KMS-11 (cell line): ENCODE measurements at regions not wholly inside any gene's neighbourhood (a gene's known extent, or its start where the extent isn't known, plus 50 kb on each side); places are given as distances from the start of the nearest gene placed in this dataset.

Experiments used
- H2AFZ ChIP-seq: fragments of 200-600 bp; sonication (generic); 2 replicates; pipeline ENCODE4 v1.6.1; 2016; ENCODE audit warnings: antibody characterized with exemption, mixed run types, low read depth
- H3K27ac ChIP-seq: fragments of 200-600 bp; sonication (generic); 2 replicates; pipeline ENCODE4 v1.6.1; 2016; ENCODE audit warnings: mild to moderate bottlenecking, mixed run types
- H3K27me3 ChIP-seq: fragments of 200-600 bp; sonication (generic); 2 replicates; pipeline ENCODE4 v1.6.1; 2017; ENCODE audit warnings: mild to moderate bottlenecking, low read depth, mixed run types, moderate library complexity; ENCODE audit not compliant: insufficient read depth
- H3K36me3 ChIP-seq: fragments of 200-600 bp; sonication (generic); 2 replicates; pipeline ENCODE4 v1.6.1; 2017; ENCODE audit warnings: mild to moderate bottlenecking, mixed run types; ENCODE audit not compliant: insufficient read depth
- H3K4me1 ChIP-seq: fragments of 200-600 bp; sonication (generic); 2 replicates; pipeline ENCODE4 v1.6.1; 2016; ENCODE audit warnings: mild to moderate bottlenecking, low read depth, mixed run types; ENCODE audit not compliant: poor library complexity, severe bottlenecking
- H3K4me2 ChIP-seq: fragments of 200-600 bp; sonication (generic); 2 replicates; pipeline ENCODE4 v1.7.0; 2016; ENCODE audit warnings: mild to moderate bottlenecking, mixed run types
- H3K4me3 ChIP-seq: fragments of 200-600 bp; sonication (generic); IDR thresholded peaks from 2 replicates; pipeline ENCODE4 v1.6.1; 2017; ENCODE audit warnings: low read depth, low read length, mixed read lengths; ENCODE audit not compliant: insufficient read depth
- H3K79me2 ChIP-seq: fragments of 200-600 bp; sonication (generic); 2 replicates; pipeline ENCODE4 v1.6.1; 2016; ENCODE audit warnings: low read depth, mixed run types; ENCODE audit not compliant: insufficient read depth
- H3K9ac ChIP-seq: fragments of 200-600 bp; sonication (generic); 2 replicates; pipeline ENCODE4 v1.6.1; 2016; ENCODE audit warnings: mild to moderate bottlenecking, mixed run types
- H4K20me1 ChIP-seq: fragments of 200-600 bp; sonication (generic); 2 replicates; pipeline ENCODE4 v1.6.1; 2016; ENCODE audit warnings: mild to moderate bottlenecking, mixed run types; ENCODE audit not compliant: insufficient read depth
- TF ChIP-seq, protein P1 (sequence below): fragments of 200-600 bp; sonication (generic); conservative IDR thresholded peaks from 2 replicates; pipeline ENCODE4 v1.6.1; 2017; ENCODE audit warnings: low read depth, mild to moderate bottlenecking, antibody characterized with exemption, low read length, moderate library complexity, mixed read lengths

GRCh38 chr1:209485167-209485566 lies 98.3 kb upstream of the CAMK1G start:
- Histone ChIP-seq H3K36me3 (no peaks in the 10 kb centered on the region), H3K27ac (no peak overlapping the region), H4K20me1 (no peaks in the 10 kb centered on the region), H3K9ac (no peak overlapping the region), H3K4me2 (no peak overlapping the region), H3K4me1 (no peaks in the 10 kb centered on the region), H3K27me3 (no peaks in the 10 kb centered on the region), H3K79me2 (no peaks in the 10 kb centered on the region), H2AFZ (no peak overlapping the region), H3K4me3 (no peak overlapping the region)
- TF ChIP-seq, protein P1, sequence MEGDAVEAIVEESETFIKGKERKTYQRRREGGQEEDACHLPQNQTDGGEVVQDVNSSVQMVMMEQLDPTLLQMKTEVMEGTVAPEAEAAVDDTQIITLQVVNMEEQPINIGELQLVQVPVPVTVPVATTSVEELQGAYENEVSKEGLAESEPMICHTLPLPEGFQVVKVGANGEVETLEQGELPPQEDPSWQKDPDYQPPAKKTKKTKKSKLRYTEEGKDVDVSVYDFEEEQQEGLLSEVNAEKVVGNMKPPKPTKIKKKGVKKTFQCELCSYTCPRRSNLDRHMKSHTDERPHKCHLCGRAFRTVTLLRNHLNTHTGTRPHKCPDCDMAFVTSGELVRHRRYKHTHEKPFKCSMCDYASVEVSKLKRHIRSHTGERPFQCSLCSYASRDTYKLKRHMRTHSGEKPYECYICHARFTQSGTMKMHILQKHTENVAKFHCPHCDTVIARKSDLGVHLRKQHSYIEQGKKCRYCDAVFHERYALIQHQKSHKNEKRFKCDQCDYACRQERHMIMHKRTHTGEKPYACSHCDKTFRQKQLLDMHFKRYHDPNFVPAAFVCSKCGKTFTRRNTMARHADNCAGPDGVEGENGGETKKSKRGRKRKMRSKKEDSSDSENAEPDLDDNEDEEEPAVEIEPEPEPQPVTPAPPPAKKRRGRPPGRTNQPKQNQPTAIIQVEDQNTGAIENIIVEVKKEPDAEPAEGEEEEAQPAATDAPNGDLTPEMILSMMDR: no peak

DNA sequence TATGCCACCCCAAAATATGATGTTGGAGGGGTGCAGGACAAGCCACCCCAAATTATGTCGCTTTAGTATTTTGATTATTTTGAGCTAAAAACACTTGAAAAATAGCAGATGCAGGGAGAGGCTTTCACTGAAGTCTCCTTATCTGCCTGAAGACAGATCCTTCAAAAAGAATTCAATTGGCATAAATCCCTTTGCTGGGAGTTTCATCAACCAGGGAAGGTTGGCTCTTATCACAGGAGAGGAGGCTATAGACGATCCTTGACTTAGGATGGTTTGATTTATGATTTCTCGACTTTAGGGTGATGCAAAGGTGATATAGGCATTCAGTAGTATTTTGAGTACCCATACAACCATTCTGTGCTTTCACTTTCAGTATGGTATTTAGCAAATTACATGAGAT lies 97.8 kb upstream of the CAMK1G start:
- Histone ChIP-seq H3K27me3 (no peaks in the 10 kb centered on the region), H3K36me3 (no peaks in the 10 kb centered on the region), H3K4me2 (no peak overlapping the region), H3K27ac (no peak overlapping the region), H3K4me1 (no peaks in the 10 kb centered on the region), H3K4me3 (no peak overlapping the region), H3K79me2 (no peaks in the 10 kb centered on the region), H2AFZ (no peak overlapping the region), H3K9ac (no peak overlapping the region), H4K20me1 (no peaks in the 10 kb centered on the region)
- TF ChIP-seq, protein P1: no peak

- no peaks in the 10 kb centered on the region for H3K27me3 ChIP-seq
- no peaks in the 10 kb centered on the region for H3K4me1 ChIP-seq
- H3K4me3 ChIP-seq: no peak overlapping the region
- no peaks in the 10 kb centered on the region for H3K36me3 ChIP-seq
- H3K27ac ChIP-seq: no peak overlapping the region
- H2AFZ ChIP-seq: no peak overlapping the region
- no peak overlapping the region for H3K9ac ChIP-seq
- H3K4me2 ChIP-seq: no peak overlapping the region
- TF ChIP-seq, protein P1: no peak
- no peaks in the 10 kb centered on the region for H4K20me1 ChIP-seq
- no peaks in the 10 kb centered on the region for H3K79me2 ChIP-seq
Measured at GRCh38 chr1:209486861-209487593, 96.5 kb upstream of the CAMK1G start.

DNA sequence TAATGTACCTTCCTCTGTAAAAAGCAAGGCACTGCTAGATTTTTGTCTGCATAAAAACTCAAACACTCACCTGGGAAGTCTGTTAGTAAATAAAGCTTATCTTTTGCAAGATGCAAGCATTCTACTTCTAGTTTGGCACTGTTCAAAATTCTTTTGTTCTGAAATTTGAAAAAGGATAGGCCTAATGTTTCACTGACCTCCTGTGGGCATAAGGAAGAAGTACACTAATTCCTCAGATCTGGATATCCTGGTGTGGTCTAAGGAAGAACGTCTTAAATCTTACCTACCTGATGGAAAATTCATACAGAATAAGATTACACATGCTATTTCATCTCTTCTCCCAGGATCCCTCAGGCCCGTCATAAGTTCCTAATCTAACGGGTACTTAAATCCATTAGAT lies 93.5 kb upstream of the CAMK1G start:
- H3K4me3 ChIP-seq: no peak overlapping the region
- no peak overlapping the region for H2AFZ ChIP-seq
- H3K4me1 ChIP-seq: no peaks in the 10 kb centered on the region
- TF ChIP-seq, protein P1: peak; percentile 33; the same call in 1 of the 2 replicates
- no peak overlapping the region for H3K27ac ChIP-seq
- H3K27me3 ChIP-seq: no peaks in the 10 kb centered on the region
- H4K20me1 ChIP-seq: no peaks in the 10 kb centered on the region
- H3K36me3 ChIP-seq: no peaks in the 10 kb centered on the region
- H3K9ac ChIP-seq: no peak overlapping the region
- H3K4me2 ChIP-seq: no peak overlapping the region
- H3K79me2 ChIP-seq: no peaks in the 10 kb centered on the region
